GM23248 (cell line): ENCODE measurements at regions not wholly inside any gene's neighbourhood (a gene's known extent, or its start where the extent isn't known, plus 50 kb on each side); places are given as distances from the start of the nearest gene placed in this dataset.

Experiments
- EZH2 ChIP-seq: fragments of 200-600 bp; sonication (generic); IDR thresholded peaks from 2 replicates; pipeline ENCODE4 v1.6.1; 2018; ENCODE audit warnings: antibody characterized with exemption, mild to moderate bottlenecking; ENCODE audit not compliant: insufficient read depth, poor library complexity, severe bottlenecking
- EZH2phosphoT487 ChIP-seq: fragments of 200-600 bp; sonication (generic); IDR thresholded peaks from 2 replicates; pipeline ENCODE4 v1.6.1; 2018; ENCODE audit warnings: antibody characterized with exemption, moderate library complexity, mild to moderate bottlenecking, low read depth; ENCODE audit not compliant: insufficient read depth

DNA sequence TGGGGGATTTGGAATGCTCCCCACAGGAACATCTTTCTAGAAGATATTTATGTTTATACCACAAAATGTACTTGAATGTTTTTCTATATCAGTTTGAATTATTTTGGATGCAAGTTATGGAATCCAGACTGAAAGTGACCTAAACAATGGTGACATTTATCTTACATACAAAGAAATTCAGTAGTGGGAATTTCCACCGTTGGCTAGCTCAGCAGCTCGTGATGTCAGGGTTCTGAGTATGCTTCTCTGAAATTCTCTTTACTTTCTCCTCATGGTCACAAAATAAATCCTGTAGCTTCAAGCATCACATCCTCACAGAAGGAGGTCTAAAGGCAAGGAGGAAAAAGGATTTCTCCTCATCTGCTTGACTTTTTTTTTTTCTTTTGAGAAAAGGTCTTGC, 105.3 kb downstream of the AKAIN1 start:
- TF ChIP-seq EZH2phosphoT487 (no peak), EZH2 (no peak)
